ENCODE measurements at regions not wholly inside any gene's neighbourhood (a gene's known extent, or its start where the extent isn't known, plus 50 kb on each side); places are given as distances from the start of the nearest gene placed in this dataset.

DNA sequence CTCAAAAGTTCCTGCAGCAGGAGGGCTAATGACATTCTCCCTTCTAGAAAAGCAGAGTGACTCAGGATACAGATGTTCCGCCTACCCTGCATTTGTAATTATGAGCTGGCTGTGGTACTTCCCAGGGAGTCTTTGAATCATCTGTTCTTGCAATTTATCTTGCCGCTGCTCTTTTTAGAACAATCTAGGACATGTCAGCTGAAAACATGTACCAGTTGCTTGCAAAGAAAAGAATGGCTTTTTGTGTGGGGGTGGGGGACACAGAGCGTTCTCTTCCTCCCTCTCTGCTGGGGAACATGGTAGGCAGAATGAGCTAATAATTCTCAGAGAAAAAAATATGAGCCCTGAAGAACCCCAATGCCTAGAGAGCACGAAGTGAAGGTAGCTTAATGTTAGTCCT is 51.7 kb upstream of the TUT7 start:
- intact Hi-C loops (cut with micrococcal nuclease): no loop called here
- no peaks in the 10 kb centered on the region for H3K36me3 ChIP-seq (ENCODE audit: control insufficient read depth, insufficient read depth, low read length)
- H4K20me1 ChIP-seq (replicated peaks; ENCODE audit: control insufficient read depth, insufficient read depth, low read length): no peaks in the 10 kb centered on the region
- no peaks in the 10 kb centered on the region for H3K9me3 ChIP-seq (replicated peaks; ENCODE audit: control insufficient read depth, insufficient read depth, low read depth, low read length)
- in situ Hi-C loops (cut with MboI): no loop called here
- H3K9me1 ChIP-seq (ENCODE audit: control insufficient read depth, insufficient read depth, low read length): no peaks in the 10 kb centered on the region
- H3K4me3 ChIP-seq: no peak overlapping the region
- TF ChIP-seq HSF4 (CRISPR knock-in tag; IDR thresholded peaks at IDR 0.05; ENCODE audit: borderline replicate concordance) (no peak), SRSF3 (IDR thresholded peaks at IDR 0.05; ENCODE audit: insufficient read depth, low read length) (no peak), SMAD1 (IDR thresholded peaks at IDR 0.05; ENCODE audit: low read depth, low read length, partially characterized antibody) (no peak), MIER1 (IDR thresholded peaks at IDR 0.05; ENCODE audit: low read depth) (no peak), KLF13 (tag; IDR thresholded peaks at IDR 0.05; ENCODE audit: borderline replicate concordance, low read depth) (no peak), EP400 (IDR thresholded peaks at IDR 0.05) (no peak), ZNF79 (CRISPR knock-in tag; IDR thresholded peaks at IDR 0.05; ENCODE audit: low read depth) (no peak), IRF2 (CRISPR knock-in tag; IDR thresholded peaks at IDR 0.05) (no peak), NCOA2 (IDR thresholded peaks at IDR 0.05; ENCODE audit: partially characterized antibody in 2 of 2) (no peak), ERF (CRISPR knock-in tag; IDR thresholded peaks at IDR 0.05) (no peak), JUN (IDR thresholded peaks at IDR 0.05; ENCODE audit: borderline replicate concordance, low read depth, low read length) (no peak), JUN (CRISPR knock-in tag; IDR thresholded peaks at IDR 0.05; ENCODE audit: borderline replicate concordance) (no peak), NCOA1 (IDR thresholded peaks at IDR 0.05; ENCODE audit: low read depth) (no peak), NCOR1 (IDR thresholded peaks at IDR 0.05) (no peak), NR3C1 (CRISPR knock-in tag; IDR thresholded peaks at IDR 0.05) (no peak), ATF1 (CRISPR knock-in tag; IDR thresholded peaks at IDR 0.05) (no peak), ATF1 (tag; IDR thresholded peaks at IDR 0.05) (no peak)
- TF ChIP-seq, protein P1, sequence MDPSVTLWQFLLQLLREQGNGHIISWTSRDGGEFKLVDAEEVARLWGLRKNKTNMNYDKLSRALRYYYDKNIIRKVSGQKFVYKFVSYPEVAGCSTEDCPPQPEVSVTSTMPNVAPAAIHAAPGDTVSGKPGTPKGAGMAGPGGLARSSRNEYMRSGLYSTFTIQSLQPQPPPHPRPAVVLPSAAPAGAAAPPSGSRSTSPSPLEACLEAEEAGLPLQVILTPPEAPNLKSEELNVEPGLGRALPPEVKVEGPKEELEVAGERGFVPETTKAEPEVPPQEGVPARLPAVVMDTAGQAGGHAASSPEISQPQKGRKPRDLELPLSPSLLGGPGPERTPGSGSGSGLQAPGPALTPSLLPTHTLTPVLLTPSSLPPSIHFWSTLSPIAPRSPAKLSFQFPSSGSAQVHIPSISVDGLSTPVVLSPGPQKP (CRISPR knock-in tag; IDR thresholded peaks at IDR 0.05): no peak
- TF ChIP-seq, protein P2, sequence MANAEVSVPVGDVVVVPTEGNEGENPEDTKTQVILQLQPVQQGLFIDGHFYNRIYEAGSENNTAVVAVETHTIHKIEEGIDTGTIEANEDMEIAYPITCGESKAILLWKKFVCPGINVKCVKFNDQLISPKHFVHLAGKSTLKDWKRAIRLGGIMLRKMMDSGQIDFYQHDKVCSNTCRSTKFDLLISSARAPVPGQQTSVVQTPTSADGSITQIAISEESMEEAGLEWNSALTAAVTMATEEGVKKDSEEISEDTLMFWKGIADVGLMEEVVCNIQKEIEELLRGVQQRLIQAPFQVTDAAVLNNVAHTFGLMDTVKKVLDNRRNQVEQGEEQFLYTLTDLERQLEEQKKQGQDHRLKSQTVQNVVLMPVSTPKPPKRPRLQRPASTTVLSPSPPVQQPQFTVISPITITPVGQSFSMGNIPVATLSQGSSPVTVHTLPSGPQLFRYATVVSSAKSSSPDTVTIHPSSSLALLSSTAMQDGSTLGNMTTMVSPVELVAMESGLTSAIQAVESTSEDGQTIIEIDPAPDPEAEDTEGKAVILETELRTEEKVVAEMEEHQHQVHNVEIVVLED (CRISPR knock-in tag; IDR thresholded peaks at IDR 0.05): no peak
- TF ChIP-seq, protein P3, sequence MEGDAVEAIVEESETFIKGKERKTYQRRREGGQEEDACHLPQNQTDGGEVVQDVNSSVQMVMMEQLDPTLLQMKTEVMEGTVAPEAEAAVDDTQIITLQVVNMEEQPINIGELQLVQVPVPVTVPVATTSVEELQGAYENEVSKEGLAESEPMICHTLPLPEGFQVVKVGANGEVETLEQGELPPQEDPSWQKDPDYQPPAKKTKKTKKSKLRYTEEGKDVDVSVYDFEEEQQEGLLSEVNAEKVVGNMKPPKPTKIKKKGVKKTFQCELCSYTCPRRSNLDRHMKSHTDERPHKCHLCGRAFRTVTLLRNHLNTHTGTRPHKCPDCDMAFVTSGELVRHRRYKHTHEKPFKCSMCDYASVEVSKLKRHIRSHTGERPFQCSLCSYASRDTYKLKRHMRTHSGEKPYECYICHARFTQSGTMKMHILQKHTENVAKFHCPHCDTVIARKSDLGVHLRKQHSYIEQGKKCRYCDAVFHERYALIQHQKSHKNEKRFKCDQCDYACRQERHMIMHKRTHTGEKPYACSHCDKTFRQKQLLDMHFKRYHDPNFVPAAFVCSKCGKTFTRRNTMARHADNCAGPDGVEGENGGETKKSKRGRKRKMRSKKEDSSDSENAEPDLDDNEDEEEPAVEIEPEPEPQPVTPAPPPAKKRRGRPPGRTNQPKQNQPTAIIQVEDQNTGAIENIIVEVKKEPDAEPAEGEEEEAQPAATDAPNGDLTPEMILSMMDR (IDR thresholded peaks at IDR 0.05 in 2 of 3, conservative IDR thresholded peaks at IDR 0.05 in 1 of 3; ENCODE audit: insufficient read depth in 2 of 3, low read depth in 1 of 3, low read length in 3 of 3): no peak
- ATAC-seq (no peak), DNase-seq (ENCODE audit: extremely low read depth in 1 of 4, low spot score in 3 of 4) (no peak), FAIRE-seq (no peak)
- H3K27me3 ChIP-seq (ENCODE audit: control insufficient read depth in 2 of 2, insufficient read depth in 2 of 2, low read length in 2 of 2): peaks cover 0 to 12% of the 10 kb centered on the region in 2 experiments; a peak in 4 of 5 replicates
- 0% methylated on average over 4 of the region's 4 CpGs for WGBS (ENCODE audit: insufficient coverage, low coverage, missing lambda C conversion rate)
- ChIA-PET CTCF (ENCODE audit: low intra/inter-chr PET ratio) (no interaction called here), POLR2A (interaction anchor here (0.6 to 1.1 kb wide), 2 partner anchors 10 to 1416 kb away, joined by 3 read pairs; no protein-coding TSS in a partner anchor)
- no peaks in the 10 kb centered on the region for H3K79me2 ChIP-seq (ENCODE audit: control insufficient read depth, insufficient read depth, low read length)
- H3K4me2 ChIP-seq (ENCODE audit: insufficient read depth, low read length): no peak overlapping the region
- no peaks in the 10 kb centered on the region for H3K4me1 ChIP-seq (replicated peaks in 1 of 2; ENCODE audit: control insufficient read depth in 2 of 2, insufficient read depth in 2 of 2, low read length in 2 of 2)
- no peak overlapping the region for H3K27ac ChIP-seq (ENCODE audit: extremely low read depth, low read depth, low read length)
- no peak overlapping the region for H3K9ac ChIP-seq (ENCODE audit: insufficient read depth in 1 of 2, low read depth in 2 of 2, low read length in 2 of 2)
- no TSS peak for BruUV-seq (replicated peaks)
- H2AFZ ChIP-seq (ENCODE audit: low read depth, low read length): no peak overlapping the region

Measured in K562 (cell line).